Trophoblast cell (in vitro differentiated cells and primary cell): ENCODE measurements at regions not wholly inside any gene's neighbourhood (a gene's known extent, or its start where the extent isn't known, plus 50 kb on each side); places are given as distances from the start of the nearest gene placed in this dataset.

Experiments
- DNase-seq, 2 donors: peaks; one replicate each; pipeline ENCODE4 v3.0.0-alpha.2; 2016
- H2AFZ ChIP-seq: 2 replicates; pipeline ENCODE4 v1.6.1; 2013; ENCODE audit warnings: low read length, moderate library complexity, mild to moderate bottlenecking; ENCODE audit not compliant: insufficient read depth, poor library complexity
- H2AK5ac ChIP-seq: 2 replicates; pipeline ENCODE4 v1.6.1; 2013; ENCODE audit warnings: mild to moderate bottlenecking, low read length
- H2BK120ac ChIP-seq: 2 replicates; pipeline ENCODE4 v1.6.1; 2013; ENCODE audit warnings: low read length, mild to moderate bottlenecking, moderate library complexity; ENCODE audit not compliant: insufficient read depth, poor library complexity
- H2BK12ac ChIP-seq: 2 replicates; pipeline ENCODE4 v1.6.1; 2013; ENCODE audit warnings: mild to moderate bottlenecking, low read length, moderate library complexity
- H2BK5ac ChIP-seq: 2 replicates; pipeline ENCODE4 v1.6.1; 2013; ENCODE audit warnings: low read length, low read depth, moderate library complexity, mild to moderate bottlenecking; ENCODE audit not compliant: poor library complexity
- H3K14ac ChIP-seq: 2 replicates; pipeline ENCODE4 v1.6.1; 2013; ENCODE audit warnings: mild to moderate bottlenecking, low read length
- H3K18ac ChIP-seq: 2 replicates; pipeline ENCODE4 v1.6.1; 2013; ENCODE audit warnings: mild to moderate bottlenecking, low read length
- H3K23ac ChIP-seq: 2 replicates; pipeline ENCODE4 v1.6.1; 2013; ENCODE audit warnings: low read length
- H3K27ac ChIP-seq: 2 replicates; pipeline ENCODE4 v1.5.1; 2013; ENCODE audit warnings: low read depth, mild to moderate bottlenecking, inconsistent platforms, low read length, moderate library complexity
- H3K27me3 ChIP-seq: 2 replicates; pipeline ENCODE4 v1.6.1; 2013; ENCODE audit warnings: inconsistent platforms, mild to moderate bottlenecking, low read length, moderate library complexity; ENCODE audit not compliant: insufficient read depth
- H3K36me3 ChIP-seq, 2 experiments: 1 replicate in 1 of 2; 2 replicates in 1 of 2; pipeline ENCODE4 v1.6.1; 2013; ENCODE audit warnings: low read length in 2 of 2, mild to moderate bottlenecking in 2 of 2, moderate library complexity in 1 of 2; ENCODE audit not compliant: insufficient read depth in 2 of 2, control insufficient read depth in 1 of 2
- H3K4ac ChIP-seq: 2 replicates; pipeline ENCODE4 v1.6.1; 2013; ENCODE audit warnings: low read depth, mild to moderate bottlenecking, low read length, moderate library complexity
- H3K4me1 ChIP-seq, 2 experiments: 1 replicate in 1 of 2; 2 replicates in 1 of 2; pipeline ENCODE4 v1.6.1; 2013; ENCODE audit warnings: low read length in 2 of 2, mild to moderate bottlenecking in 2 of 2, moderate library complexity in 1 of 2; ENCODE audit not compliant: insufficient read depth in 2 of 2, control insufficient read depth in 1 of 2
- H3K4me2 ChIP-seq: 2 replicates; pipeline ENCODE4 v1.6.1; 2013; ENCODE audit warnings: inconsistent platforms, mild to moderate bottlenecking, low read length, moderate library complexity
- H3K4me3 ChIP-seq: 2 replicates; pipeline ENCODE4 v1.5.1; 2013; ENCODE audit warnings: mild to moderate bottlenecking, low read depth, low read length, inconsistent platforms
- H3K79me1 ChIP-seq: one replicate; pipeline ENCODE4 v1.6.1; 2013; ENCODE audit warnings: low read length
- H3K79me2 ChIP-seq: 2 replicates; pipeline ENCODE4 v1.6.1; 2013; ENCODE audit warnings: low read length, mild to moderate bottlenecking; ENCODE audit not compliant: control insufficient read depth, insufficient read depth, poor library complexity
- H3K9ac ChIP-seq: 2 replicates; pipeline ENCODE4 v1.6.1; 2013; ENCODE audit warnings: mild to moderate bottlenecking, low read length
- H3K9me3 ChIP-seq: 2 replicates; pipeline ENCODE4 v1.6.1; 2013; ENCODE audit warnings: low read depth, mild to moderate bottlenecking, control low read depth, inconsistent platforms, low read length; ENCODE audit not compliant: insufficient read depth
- H4K12ac ChIP-seq: 2 replicates; pipeline ENCODE4 v1.6.1; 2013; ENCODE audit warnings: low read depth, mild to moderate bottlenecking, low read length, moderate library complexity
- H4K8ac ChIP-seq: 2 replicates; pipeline ENCODE4 v1.6.1; 2013; ENCODE audit warnings: low read depth, mild to moderate bottlenecking, low read length, moderate library complexity
- H4K91ac ChIP-seq: one replicate; pipeline ENCODE4 v1.6.1; 2013; ENCODE audit warnings: low read depth, mild to moderate bottlenecking, low read length, moderate library complexity
- WGBS: extraction: QIAGEN DNeasy Blood & Tissue Kit; methylation state at CpG from one replicate; pipeline ENCODE4 v1.1.7; 2013; ENCODE audit warnings: missing lambda C conversion rate; ENCODE audit not compliant: insufficient read length, insufficient coverage; ENCODE audit errors: extremely low coverage; 5-methylcytosine and 5-hydroxymethylcytosine counted together

DNA sequence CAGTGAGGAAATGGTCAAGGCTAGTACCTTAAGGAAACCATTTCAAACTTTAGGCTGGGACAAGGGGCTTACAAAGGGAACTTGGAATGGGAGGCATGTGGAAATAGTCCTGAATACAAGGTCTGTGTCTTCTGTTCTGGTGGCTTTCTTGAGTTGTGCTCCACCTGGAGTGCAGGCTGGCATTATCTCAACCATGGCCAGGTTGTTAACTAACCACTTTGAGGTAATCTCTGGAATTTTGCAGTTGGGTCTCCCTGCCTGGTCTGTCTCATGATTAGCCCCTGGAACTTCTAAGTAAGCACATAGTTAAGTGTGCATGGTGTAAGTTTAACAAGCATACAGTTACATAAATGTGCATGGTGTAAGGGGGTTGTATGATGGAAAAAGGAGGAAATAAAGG lies 77.5 kb downstream of the PCDH18 start:
- Histone ChIP-seq H3K27me3 (no peaks in the 10 kb centered on the region), H3K79me2 (no peaks in the 10 kb centered on the region), H3K36me3 (no peaks in the 10 kb centered on the region), H4K8ac (peak overlapping the region; percentile 35), H3K4me2 (no peak overlapping the region), H3K18ac (no peak overlapping the region), H2BK120ac (no peak overlapping the region), H2BK12ac (no peak overlapping the region), H2AK5ac (no peak overlapping the region), H3K9me3 (no peaks in the 10 kb centered on the region), H3K27ac (no peak overlapping the region), H3K4ac (no peak overlapping the region), H3K4me1 (peaks cover 3 to 4% of the 10 kb centered on the region in 2 experiments), H3K4me3 (no peak overlapping the region), H3K9ac (no peak overlapping the region), H3K79me1 (no peaks in the 10 kb centered on the region), H2BK5ac (no peak overlapping the region), H3K23ac (no peak overlapping the region), H4K91ac (no peak overlapping the region), H3K14ac (no peak overlapping the region), H2AFZ (no peak overlapping the region), H4K12ac (no peak overlapping the region)
- no peak for DNase-seq

DNA sequence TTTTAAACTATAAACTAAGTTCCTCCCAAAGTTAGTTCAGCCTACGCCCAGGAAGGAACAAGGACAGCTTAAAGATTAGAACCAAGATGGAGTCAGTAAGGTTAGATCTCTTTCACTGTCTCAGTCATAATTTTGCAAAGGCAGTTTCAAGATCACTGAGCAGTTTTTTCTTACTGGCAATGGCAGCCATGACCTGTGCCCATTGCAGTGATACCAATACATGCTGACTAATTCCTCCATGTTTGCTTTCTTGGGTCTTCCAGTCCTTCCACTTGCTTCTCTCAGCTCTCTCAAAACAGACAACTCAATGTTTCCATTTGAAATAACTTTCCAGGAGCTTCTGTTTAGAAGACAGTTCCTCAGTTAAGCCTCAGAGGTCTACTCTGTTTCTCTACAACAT lies 79.5 kb downstream of the PCDH18 start:
- Histone ChIP-seq H3K4ac (no peak overlapping the region), H3K4me3 (no peak overlapping the region), H2BK120ac (no peak overlapping the region), H3K36me3 (no peaks in the 10 kb centered on the region), H3K9ac (no peak overlapping the region), H3K4me2 (no peak overlapping the region), H3K18ac (no peak overlapping the region), H2AK5ac (no peak overlapping the region), H3K9me3 (no peaks in the 10 kb centered on the region), H4K91ac (no peak overlapping the region), H3K14ac (no peak overlapping the region), H3K27me3 (no peaks in the 10 kb centered on the region), H3K23ac (no peak overlapping the region), H4K8ac (no peak overlapping the region), H3K4me1 (peaks cover 3 to 4% of the 10 kb centered on the region in 2 experiments), H2BK12ac (no peak overlapping the region), H3K79me2 (no peaks in the 10 kb centered on the region), H2BK5ac (no peak overlapping the region), H3K27ac (no peak overlapping the region), H2AFZ (no peak overlapping the region), H3K79me1 (no peaks in the 10 kb centered on the region), H4K12ac (no peak overlapping the region)
- DNase-seq, result no peak
- no CpG with 5 or more reads among the region's 1 CpG for WGBS

DNA sequence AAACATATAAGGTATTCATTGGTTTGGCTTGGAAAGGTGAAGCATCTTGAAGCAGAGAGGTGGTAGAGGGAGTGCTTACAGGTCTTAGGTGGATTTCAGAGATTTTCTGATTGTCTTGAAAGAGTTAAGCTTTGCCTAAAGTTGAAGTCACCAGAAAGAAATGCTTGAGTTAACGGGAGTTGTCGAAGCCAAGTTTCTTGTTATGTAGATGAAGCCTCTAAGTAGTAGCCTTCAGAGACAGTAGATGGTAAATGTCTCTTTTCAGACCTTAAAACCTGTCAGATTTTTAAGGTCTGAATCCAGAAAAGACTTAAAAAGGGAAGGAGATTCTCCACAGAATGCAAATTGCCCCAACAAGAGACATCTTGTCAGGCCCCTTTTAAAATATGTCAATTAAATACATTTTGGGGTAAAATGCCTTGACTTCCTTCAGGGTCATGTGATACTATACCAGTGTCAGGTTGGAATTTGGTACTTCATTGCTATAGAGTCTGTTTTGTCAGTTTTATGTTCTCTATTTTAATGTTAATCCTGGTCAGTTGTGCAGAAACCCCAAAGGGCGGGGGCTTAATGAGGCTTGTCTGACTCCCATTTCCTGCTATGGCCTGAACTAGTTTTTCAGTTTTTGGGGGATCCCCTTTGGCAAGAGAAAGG lies 81.0 kb downstream of the PCDH18 start:
- Histone ChIP-seq H4K12ac (no peak overlapping the region), H3K27me3 (no peaks in the 10 kb centered on the region), H3K36me3 (no peaks in the 10 kb centered on the region), H3K4me3 (no peak overlapping the region), H3K79me1 (no peaks in the 10 kb centered on the region), H2AK5ac (no peak overlapping the region), H3K4me2 (no peak overlapping the region), H2BK5ac (no peak overlapping the region), H2AFZ (no peak overlapping the region), H4K8ac (no peak overlapping the region), H2BK120ac (no peak overlapping the region), H3K79me2 (no peaks in the 10 kb centered on the region), H3K9me3 (no peaks in the 10 kb centered on the region), H3K4ac (no peak overlapping the region), H3K4me1 (peaks cover 3 to 4% of the 10 kb centered on the region in 2 experiments), H4K91ac (no peak overlapping the region), H3K23ac (no peak overlapping the region), H3K18ac (no peak overlapping the region), H3K27ac (no peak overlapping the region), H2BK12ac (no peak overlapping the region), H3K14ac (no peak overlapping the region), H3K9ac (no peak overlapping the region)
- WGBS, result no CpG with 5 or more reads among the region's 3 CpGs
- no peak for DNase-seq

DNA sequence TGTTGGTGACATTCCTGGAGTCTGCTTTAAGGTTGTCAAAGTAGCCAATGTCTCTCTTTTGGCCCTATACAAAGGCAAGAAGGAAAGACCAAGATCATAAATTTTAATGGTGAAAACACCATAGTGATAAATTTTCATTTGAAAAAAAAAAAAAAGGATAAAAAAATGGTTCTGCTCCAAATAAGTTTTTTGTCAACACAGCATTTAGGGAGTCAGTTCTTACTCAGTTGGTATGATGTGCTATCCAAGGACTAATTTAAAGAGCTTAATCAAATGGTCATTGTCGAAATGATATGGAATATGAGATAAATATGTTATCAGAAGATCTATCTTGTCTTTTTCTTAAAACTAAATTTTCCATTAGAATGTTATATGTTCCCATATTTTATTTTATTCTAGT lies 83.9 kb downstream of the PCDH18 start:
- no peaks in the 10 kb centered on the region for H3K4me1 ChIP-seq
- no peak for DNase-seq
- H3K79me1 ChIP-seq, result no peaks in the 10 kb centered on the region
- no peaks in the 10 kb centered on the region for H3K9me3 ChIP-seq
- no peak overlapping the region for H4K12ac ChIP-seq
- H3K27ac ChIP-seq, result no peak overlapping the region
- H2BK5ac ChIP-seq, result no peak overlapping the region
- no peak overlapping the region for H3K23ac ChIP-seq
- H4K91ac ChIP-seq, result no peak overlapping the region
- no peak overlapping the region for H3K4ac ChIP-seq
- H3K9ac ChIP-seq, result no peak overlapping the region
- no peaks in the 10 kb centered on the region for H3K79me2 ChIP-seq
- H3K14ac ChIP-seq, result no peak overlapping the region
- H3K27me3 ChIP-seq, result no peaks in the 10 kb centered on the region
- no peak overlapping the region for H2AFZ ChIP-seq
- no peaks in the 10 kb centered on the region for H3K36me3 ChIP-seq
- no peak overlapping the region for H2BK120ac ChIP-seq
- H3K18ac ChIP-seq, result no peak overlapping the region
- H2BK12ac ChIP-seq, result no peak overlapping the region
- WGBS, result no CpG with 5 or more reads among the region's 1 CpG
- no peak overlapping the region for H3K4me2 ChIP-seq
- H2AK5ac ChIP-seq, result no peak overlapping the region
- no peak overlapping the region for H3K4me3 ChIP-seq
- no peak overlapping the region for H4K8ac ChIP-seq
